ENCODE measurements at regions not wholly inside any gene's neighbourhood (a gene's known extent, or its start where the extent isn't known, plus 50 kb on each side); places are given as distances from the start of the nearest gene placed in this dataset.

GRCh38 chr6:156550949-156551348 is 226.2 kb upstream of the ARID1B start:
- no peak for TF ChIP-seq PPARA (CRISPR knock-in tag; IDR thresholded peaks at IDR 0.05; ENCODE audit: borderline replicate concordance)
- no peak for TF ChIP-seq ESRRG (CRISPR knock-in tag; IDR thresholded peaks at IDR 0.05)
- TF ChIP-seq ARNTL (CRISPR knock-in tag; IDR thresholded peaks at IDR 0.05; ENCODE audit: borderline replicate concordance, low read depth): no peak
- no peak for TF ChIP-seq PATZ1 (CRISPR knock-in tag; IDR thresholded peaks at IDR 0.05; ENCODE audit: borderline replicate concordance)
- no peak for TF ChIP-seq ZNF565 (CRISPR knock-in tag; conservative IDR thresholded peaks at IDR 0.05; ENCODE audit: low read depth)
- TF ChIP-seq ZFP30 (CRISPR knock-in tag; IDR thresholded peaks at IDR 0.05): no peak
- no peak for TF ChIP-seq CSDC2 (CRISPR knock-in tag; IDR thresholded peaks at IDR 0.05)
- TF ChIP-seq ZNF8 (CRISPR knock-in tag; IDR thresholded peaks at IDR 0.05): no peak
- no peak for TF ChIP-seq CREB5 (CRISPR knock-in tag; IDR thresholded peaks at IDR 0.05; ENCODE audit: low read depth)
- no peak for TF ChIP-seq GLIS3 (CRISPR knock-in tag; IDR thresholded peaks at IDR 0.05)
- TF ChIP-seq ISL1 (CRISPR knock-in tag; IDR thresholded peaks at IDR 0.05): no peak
